ENCODE measurements at regions not wholly inside any gene's neighbourhood (a gene's known extent, or its start where the extent isn't known, plus 50 kb on each side); places are given as distances from the start of the nearest gene placed in this dataset.

DNA sequence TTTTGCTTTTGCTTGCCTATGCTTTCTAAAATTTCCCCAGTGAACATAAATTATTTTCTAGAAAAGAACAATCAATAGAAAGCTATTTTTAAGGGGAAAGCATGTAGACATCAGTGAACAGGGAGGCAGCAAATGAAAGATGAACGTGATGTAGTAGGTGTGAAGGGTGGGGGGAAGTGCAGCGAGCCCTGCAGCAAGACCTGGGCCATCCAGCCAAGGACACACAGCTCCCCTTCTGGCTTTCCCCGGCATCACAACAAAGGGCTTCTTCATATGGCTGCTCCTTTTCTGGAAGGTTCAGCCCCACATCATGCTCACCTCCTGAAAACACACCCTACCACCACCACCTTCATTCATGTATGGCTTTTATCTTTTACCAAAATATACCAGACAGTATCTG, 109.2 kb upstream of the ETS2 start:
- TF ChIP-seq POLR2AphosphoS5 (IDR thresholded peaks at IDR 0.05; ENCODE audit: borderline replicate concordance, low read depth, low read length) (no peak), EZH2 (IDR thresholded peaks at IDR 0.05) (no peak), FOXP2 (optimal IDR thresholded peaks at IDR 0.05; ENCODE audit: control extremely low read depth, extremely low read length, insufficient read depth) (no peak)
